ENCODE measurements at regions not wholly inside any gene's neighbourhood (a gene's known extent, or its start where the extent isn't known, plus 50 kb on each side); places are given as distances from the start of the nearest gene placed in this dataset.

DNA sequence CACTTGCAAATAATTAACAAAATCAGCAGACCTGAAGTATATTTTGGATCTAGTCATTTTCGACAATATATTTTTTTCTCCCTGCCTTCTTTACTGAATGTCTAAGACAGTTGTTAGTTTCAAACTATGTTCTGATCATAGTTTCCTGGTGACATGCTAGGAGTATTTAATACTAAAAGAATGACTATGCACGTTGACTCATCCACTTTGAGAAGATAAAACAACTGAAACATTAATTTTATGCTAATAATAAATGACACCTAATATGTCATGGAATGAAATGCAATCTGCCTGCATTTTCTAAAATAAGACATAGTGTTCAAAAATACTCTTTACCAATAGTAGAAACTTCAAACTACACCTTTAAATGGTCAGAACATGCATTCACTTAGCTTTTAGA, 2123.7 kb upstream of the C9orf72 start:
- TF ChIP-seq, protein P1, sequence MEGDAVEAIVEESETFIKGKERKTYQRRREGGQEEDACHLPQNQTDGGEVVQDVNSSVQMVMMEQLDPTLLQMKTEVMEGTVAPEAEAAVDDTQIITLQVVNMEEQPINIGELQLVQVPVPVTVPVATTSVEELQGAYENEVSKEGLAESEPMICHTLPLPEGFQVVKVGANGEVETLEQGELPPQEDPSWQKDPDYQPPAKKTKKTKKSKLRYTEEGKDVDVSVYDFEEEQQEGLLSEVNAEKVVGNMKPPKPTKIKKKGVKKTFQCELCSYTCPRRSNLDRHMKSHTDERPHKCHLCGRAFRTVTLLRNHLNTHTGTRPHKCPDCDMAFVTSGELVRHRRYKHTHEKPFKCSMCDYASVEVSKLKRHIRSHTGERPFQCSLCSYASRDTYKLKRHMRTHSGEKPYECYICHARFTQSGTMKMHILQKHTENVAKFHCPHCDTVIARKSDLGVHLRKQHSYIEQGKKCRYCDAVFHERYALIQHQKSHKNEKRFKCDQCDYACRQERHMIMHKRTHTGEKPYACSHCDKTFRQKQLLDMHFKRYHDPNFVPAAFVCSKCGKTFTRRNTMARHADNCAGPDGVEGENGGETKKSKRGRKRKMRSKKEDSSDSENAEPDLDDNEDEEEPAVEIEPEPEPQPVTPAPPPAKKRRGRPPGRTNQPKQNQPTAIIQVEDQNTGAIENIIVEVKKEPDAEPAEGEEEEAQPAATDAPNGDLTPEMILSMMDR (optimal IDR thresholded peaks at IDR 0.05 in 1 of 3, IDR thresholded peaks at IDR 0.05 in 1 of 3, conservative IDR thresholded peaks at IDR 0.05 in 1 of 3; ENCODE audit: extremely low read depth in 1 of 3, insufficient read depth in 2 of 3, low read length in 3 of 3): no peak
- TF ChIP-seq EZH2 (IDR thresholded peaks at IDR 0.05; ENCODE audit: low read length): no peak

Measured in keratinocyte (primary cell).